ENCODE measurements at regions not wholly inside any gene's neighbourhood (a gene's known extent, or its start where the extent isn't known, plus 50 kb on each side); places are given as distances from the start of the nearest gene placed in this dataset.
A peak's percentile ranks its signal among the peaks of the same experiment; 100 is the strongest.
"Not testable (repeated sequence)": the region's sequence is repeated elsewhere in the genome, so short reads cannot be mapped to it uniquely, and the experiment has no call there.

DNA sequence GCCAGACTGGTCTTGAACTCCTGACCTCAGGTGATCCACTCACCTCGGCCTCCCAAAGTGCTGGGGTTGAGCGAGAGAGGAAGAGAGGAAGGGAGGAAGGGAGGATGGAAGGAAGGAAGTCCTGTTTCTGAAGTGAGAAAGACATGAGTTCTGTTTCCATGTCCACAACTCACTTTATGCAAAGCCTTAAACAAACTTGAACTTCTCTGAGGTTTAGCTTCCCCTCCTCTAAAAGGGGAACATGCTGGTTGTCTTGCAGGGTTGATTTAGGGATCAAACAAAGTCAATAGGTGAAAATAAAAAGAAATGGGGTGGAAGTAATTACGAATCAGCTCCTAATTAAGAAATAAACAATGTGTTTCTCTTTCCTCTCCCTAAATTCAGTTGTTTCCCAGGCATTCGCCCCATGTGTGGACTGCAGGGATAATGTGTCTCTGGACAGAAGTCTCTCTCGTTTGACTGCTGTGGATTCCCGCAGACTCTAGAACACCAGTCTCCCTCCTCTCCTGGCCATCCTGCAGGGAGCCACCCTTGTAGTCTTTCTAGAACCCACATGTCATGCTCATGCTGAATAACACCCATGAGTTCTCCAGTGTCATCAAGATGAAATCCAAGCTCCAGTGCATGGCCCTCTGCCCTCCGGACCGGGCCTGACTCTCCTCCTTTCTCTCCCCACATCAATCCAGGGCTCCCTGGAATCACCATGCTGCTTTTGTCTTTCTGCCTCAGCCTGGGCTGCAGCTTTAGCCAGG, 229.3 kb upstream of the TRIB2 start:
- DNase-seq (ENCODE audit: low read depth): no peak
- TF ChIP-seq, protein P1, sequence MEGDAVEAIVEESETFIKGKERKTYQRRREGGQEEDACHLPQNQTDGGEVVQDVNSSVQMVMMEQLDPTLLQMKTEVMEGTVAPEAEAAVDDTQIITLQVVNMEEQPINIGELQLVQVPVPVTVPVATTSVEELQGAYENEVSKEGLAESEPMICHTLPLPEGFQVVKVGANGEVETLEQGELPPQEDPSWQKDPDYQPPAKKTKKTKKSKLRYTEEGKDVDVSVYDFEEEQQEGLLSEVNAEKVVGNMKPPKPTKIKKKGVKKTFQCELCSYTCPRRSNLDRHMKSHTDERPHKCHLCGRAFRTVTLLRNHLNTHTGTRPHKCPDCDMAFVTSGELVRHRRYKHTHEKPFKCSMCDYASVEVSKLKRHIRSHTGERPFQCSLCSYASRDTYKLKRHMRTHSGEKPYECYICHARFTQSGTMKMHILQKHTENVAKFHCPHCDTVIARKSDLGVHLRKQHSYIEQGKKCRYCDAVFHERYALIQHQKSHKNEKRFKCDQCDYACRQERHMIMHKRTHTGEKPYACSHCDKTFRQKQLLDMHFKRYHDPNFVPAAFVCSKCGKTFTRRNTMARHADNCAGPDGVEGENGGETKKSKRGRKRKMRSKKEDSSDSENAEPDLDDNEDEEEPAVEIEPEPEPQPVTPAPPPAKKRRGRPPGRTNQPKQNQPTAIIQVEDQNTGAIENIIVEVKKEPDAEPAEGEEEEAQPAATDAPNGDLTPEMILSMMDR (conservative IDR thresholded peaks at IDR 0.05; ENCODE audit: low read length): no peak
- no peak overlapping the region for H3K4me3 ChIP-seq (ENCODE audit: low read length)

GRCh38 chr2:12488352-12489318, 228.1 kb upstream of the TRIB2 start:
- TF ChIP-seq, protein P1 (conservative IDR thresholded peaks at IDR 0.05; ENCODE audit: low read length): no peak
- H3K4me3 ChIP-seq (ENCODE audit: low read length): no peak overlapping the region
- DNase-seq (ENCODE audit: low read depth): no peak

- DNase-seq (ENCODE audit: low read depth): no peak
- no peak overlapping the region for H3K4me3 ChIP-seq (ENCODE audit: low read length)
- TF ChIP-seq, protein P1 (conservative IDR thresholded peaks at IDR 0.05; ENCODE audit: low read length): no peak
Observed at GRCh38 chr2:12490641-12491040, 226.1 kb upstream of the TRIB2 start.

DNA sequence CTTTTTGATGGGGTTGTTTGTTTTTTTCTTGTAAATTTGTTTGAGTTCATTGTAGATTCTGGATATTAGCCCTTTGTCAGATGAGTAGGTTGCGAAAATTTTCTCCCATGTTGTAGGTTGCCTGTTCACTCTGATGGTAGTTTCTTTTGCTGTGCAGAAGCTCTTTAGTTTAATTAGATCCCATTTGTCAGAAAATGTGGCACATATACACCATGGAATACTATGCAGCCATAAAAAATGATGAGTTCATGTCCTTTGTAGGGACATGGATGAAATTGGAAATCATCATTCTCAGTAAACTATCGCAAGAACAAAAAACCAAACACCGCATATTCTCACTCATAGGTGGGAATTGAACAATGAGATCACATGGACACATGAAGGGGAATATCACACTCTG, 224.4 kb upstream of the TRIB2 start:
- not testable (repeated sequence) for H3K4me3 ChIP-seq (ENCODE audit: low read length); DNase-seq (ENCODE audit: low read depth)

- TF ChIP-seq, protein P1 (conservative IDR thresholded peaks at IDR 0.05; ENCODE audit: low read length): no peak
- no peak overlapping the region for H3K4me3 ChIP-seq (ENCODE audit: low read length)
- DNase-seq (ENCODE audit: low read depth): peak; percentile 50
Observed at GRCh38 chr2:12493031-12493513, 223.7 kb upstream of the TRIB2 start.

DNA sequence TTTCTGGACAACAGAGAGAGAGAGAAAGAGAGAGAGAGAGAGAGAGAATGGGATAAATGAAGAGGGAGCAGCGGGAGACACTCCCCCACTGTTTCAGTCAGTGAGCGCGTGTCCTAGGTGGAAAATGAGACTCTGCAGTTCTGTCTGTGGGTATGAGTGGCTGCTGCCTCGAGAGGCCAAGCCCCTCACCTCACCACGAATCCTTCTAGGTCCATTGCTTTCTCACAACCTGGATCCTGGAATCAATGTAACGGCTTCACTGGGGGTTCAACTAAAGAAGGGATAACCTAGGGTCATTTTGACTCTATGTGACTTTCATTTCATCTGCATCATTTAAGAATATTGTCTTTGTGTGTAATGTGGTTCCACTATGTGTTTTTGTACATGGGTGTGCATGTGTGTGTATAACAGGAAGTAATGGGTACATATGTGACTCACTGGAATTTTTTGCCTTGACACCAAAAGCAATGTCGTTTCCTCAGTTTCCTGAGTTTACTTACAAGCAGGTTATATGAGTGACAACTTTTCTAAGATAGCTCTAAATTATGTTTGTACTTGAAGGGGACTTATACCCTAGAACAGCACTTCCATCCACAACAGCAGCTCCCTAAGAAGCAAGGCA, 221.4 kb upstream of the TRIB2 start:
- TF ChIP-seq, protein P1 (conservative IDR thresholded peaks at IDR 0.05; ENCODE audit: low read length): no peak
- no peak overlapping the region for H3K4me3 ChIP-seq (ENCODE audit: low read length)
- no peak for DNase-seq (ENCODE audit: low read depth)

DNA sequence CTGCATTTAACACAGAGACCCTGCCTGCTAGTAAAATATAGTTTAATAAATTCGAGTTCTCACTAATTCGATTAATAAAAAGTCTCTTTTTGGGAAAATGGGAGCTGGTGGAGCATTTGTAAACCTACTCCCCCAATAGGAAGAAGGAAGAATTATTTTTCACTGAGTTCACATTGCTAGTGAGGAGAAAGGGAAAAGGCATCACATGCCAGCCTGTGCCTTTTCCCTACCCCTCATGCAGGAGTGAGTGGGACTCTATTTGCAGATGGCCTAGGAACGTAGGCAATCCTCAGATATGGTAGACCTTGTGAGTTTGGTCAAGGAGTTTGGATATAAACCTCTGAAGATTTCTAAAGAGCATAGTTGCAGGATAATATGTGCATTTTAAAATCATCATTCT, 218.4 kb upstream of the TRIB2 start:
- TF ChIP-seq, protein P1 (conservative IDR thresholded peaks at IDR 0.05; ENCODE audit: low read length): no peak; the same call in 1 of the 2 replicates
- DNase-seq (ENCODE audit: low read depth): no peak
- H3K4me3 ChIP-seq (ENCODE audit: low read length): no peak overlapping the region

Measured in AG10803 (cell line).